Upper lobe of left lung (tissue), 6 donors: ENCODE measurements at regions not wholly inside any gene's neighbourhood (a gene's known extent, or its start where the extent isn't known, plus 50 kb on each side); places are given as distances from the start of the nearest gene placed in this dataset.

Experiments
- ATAC-seq, 2 donors: fragments of 200-7000 bp; cut with Tn5 transposase; one replicate each; pipeline ENCODE4 v1.9.1; 2022; ENCODE audit warnings: mild to moderate bottlenecking in 2 of 2, moderate library complexity in 2 of 2; ENCODE audit not compliant: low FRiP score in 2 of 2
- DNase-seq, 2 donors: peaks; one replicate each; pipeline ENCODE4 v3.0.0-alpha.2; 2019 to 2020
- H3K27ac ChIP-seq, 4 donors: fragments of 200-600 bp; sonication (generic); one replicate each; pipeline ENCODE4 v1.5.1; 2016 to 2019
- H3K27me3 ChIP-seq, 4 donors: fragments of 200-600 bp; sonication (generic); one replicate each; pipeline ENCODE4 v1.5.1; 2017 to 2019
- H3K36me3 ChIP-seq, 4 donors: fragments of 200-600 bp; sonication (generic); one replicate each; pipeline ENCODE4 v1.5.1; 2016 to 2019
- H3K4me1 ChIP-seq, 4 donors: fragments of 200-600 bp; sonication (generic); one replicate each; pipeline ENCODE4 v1.5.1; 2018 to 2019
- H3K4me3 ChIP-seq, 4 donors: fragments of 200-600 bp; sonication (generic); one replicate each; pipeline ENCODE4 v1.5.1; 2017 to 2019; ENCODE audit warnings: mild to moderate bottlenecking in 2 of 4, moderate library complexity in 1 of 4
- H3K9me3 ChIP-seq, 4 donors: fragments of 200-600 bp; sonication (generic); one replicate each; pipeline ENCODE4 v1.5.1; 2018 to 2019
- EP300 ChIP-seq, 4 donors: sonication (generic); formaldehyde crosslinking; IDR thresholded peaks; one replicate each; pipeline ENCODE4 v1.5.1; 2017; ENCODE audit warnings: antibody characterized with exemption in 4 of 4, control low read depth in 2 of 4
- POLR2A ChIP-seq, 4 donors: fragments of 450-650 bp; IDR thresholded peaks; one replicate each; pipeline ENCODE4 v1.5.1; 2016 to 2017; ENCODE audit warnings: antibody characterized with exemption in 4 of 4, mild to moderate bottlenecking in 2 of 4
- POLR2AphosphoS5 ChIP-seq, 2 donors: sonication (generic); formaldehyde crosslinking; IDR thresholded peaks; one replicate each; pipeline ENCODE4 v1.5.1; 2017; ENCODE audit warnings: antibody characterized with exemption in 2 of 2
- WGBS, 2 donors: methylation state at CpG; one replicate each; pipeline ENCODE4 v1.1.5; 2017 to 2018; 5-methylcytosine and 5-hydroxymethylcytosine counted together
- TF ChIP-seq, protein P1 (sequence below), 6 experiments: fragments of 450-650 bp in 4 of 6; fragments of 200-600 bp in 2 of 6; sonication (generic) in 2 of 6; IDR thresholded peaks; one replicate each; pipeline ENCODE4 v1.5.1; 2016 to 2019; ENCODE audit warnings: antibody characterized with exemption in 6 of 6
- donor health status: DM: no; HTN: no; CAD: no; lungs with moderate emphysema.
- donor health status: DM: no; HTN: yes; CAD: no; lungs with severe emphysema.

GRCh38 chr11:119791047-119791446 lies 62.0 kb upstream of the NECTIN1 start:
- H3K4me3 ChIP-seq = no peak overlapping the region
- H3K4me1 ChIP-seq = no peaks in the 10 kb centered on the region
- WGBS, 2 donors = 66 to 69% methylated on average over 6 of the region's 6 CpGs
- H3K9me3 ChIP-seq = no peaks in the 10 kb centered on the region
- H3K27ac ChIP-seq = no peak overlapping the region
- DNase-seq (no peak), ATAC-seq (no peak)
- H3K36me3 ChIP-seq = no peaks in the 10 kb centered on the region
- TF ChIP-seq, protein P1, sequence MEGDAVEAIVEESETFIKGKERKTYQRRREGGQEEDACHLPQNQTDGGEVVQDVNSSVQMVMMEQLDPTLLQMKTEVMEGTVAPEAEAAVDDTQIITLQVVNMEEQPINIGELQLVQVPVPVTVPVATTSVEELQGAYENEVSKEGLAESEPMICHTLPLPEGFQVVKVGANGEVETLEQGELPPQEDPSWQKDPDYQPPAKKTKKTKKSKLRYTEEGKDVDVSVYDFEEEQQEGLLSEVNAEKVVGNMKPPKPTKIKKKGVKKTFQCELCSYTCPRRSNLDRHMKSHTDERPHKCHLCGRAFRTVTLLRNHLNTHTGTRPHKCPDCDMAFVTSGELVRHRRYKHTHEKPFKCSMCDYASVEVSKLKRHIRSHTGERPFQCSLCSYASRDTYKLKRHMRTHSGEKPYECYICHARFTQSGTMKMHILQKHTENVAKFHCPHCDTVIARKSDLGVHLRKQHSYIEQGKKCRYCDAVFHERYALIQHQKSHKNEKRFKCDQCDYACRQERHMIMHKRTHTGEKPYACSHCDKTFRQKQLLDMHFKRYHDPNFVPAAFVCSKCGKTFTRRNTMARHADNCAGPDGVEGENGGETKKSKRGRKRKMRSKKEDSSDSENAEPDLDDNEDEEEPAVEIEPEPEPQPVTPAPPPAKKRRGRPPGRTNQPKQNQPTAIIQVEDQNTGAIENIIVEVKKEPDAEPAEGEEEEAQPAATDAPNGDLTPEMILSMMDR (IDR thresholded peaks at IDR 0.05) = no peak
- no peak for TF ChIP-seq POLR2A (IDR thresholded peaks at IDR 0.05)
- no peak for TF ChIP-seq EP300 (IDR thresholded peaks at IDR 0.05)
- TF ChIP-seq POLR2AphosphoS5 (IDR thresholded peaks at IDR 0.05) = no peak
- no peaks in the 10 kb centered on the region for H3K27me3 ChIP-seq

DNA sequence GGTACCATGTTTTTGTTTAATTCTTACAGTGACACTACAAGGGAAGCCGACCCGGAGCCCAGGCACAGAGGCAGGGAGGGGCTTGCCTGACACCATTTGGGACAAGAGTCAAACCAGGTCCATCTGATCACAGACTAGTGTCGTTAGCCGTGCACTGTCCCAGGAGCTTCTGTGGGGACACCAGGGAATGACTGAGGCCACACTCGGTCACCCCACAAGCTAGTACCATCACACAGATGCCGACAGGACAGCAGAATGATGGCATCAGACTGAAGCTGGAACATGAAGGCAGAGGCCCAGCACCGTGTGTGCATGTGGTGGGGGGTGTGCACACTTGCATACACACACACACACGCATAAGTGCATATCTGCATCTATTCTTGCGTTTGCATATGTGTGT lies 61.5 kb upstream of the NECTIN1 start:
- TF ChIP-seq, protein P1 (IDR thresholded peaks at IDR 0.05) = no peak
- TF ChIP-seq POLR2AphosphoS5 (IDR thresholded peaks at IDR 0.05) = no peak
- TF ChIP-seq POLR2A (IDR thresholded peaks at IDR 0.05) = no peak
- TF ChIP-seq EP300 (IDR thresholded peaks at IDR 0.05) = no peak

GRCh38 chr11:119789766-119790407 lies 60.9 kb upstream of the NECTIN1 start:
- H3K36me3 ChIP-seq = no peaks in the 10 kb centered on the region
- H3K4me3 ChIP-seq = no peak overlapping the region
- TF ChIP-seq POLR2AphosphoS5 (IDR thresholded peaks at IDR 0.05) = no peak
- TF ChIP-seq POLR2A (IDR thresholded peaks at IDR 0.05) = no peak
- TF ChIP-seq, protein P1 (IDR thresholded peaks at IDR 0.05) = no peak
- TF ChIP-seq EP300 (IDR thresholded peaks at IDR 0.05) = no peak
- no peaks in the 10 kb centered on the region for H3K4me1 ChIP-seq
- DNase-seq (no peak), ATAC-seq (no peak)
- 85 to 87% methylated on average over 5 to 11 of the region's 11 CpGs for WGBS, 2 donors
- H3K27me3 ChIP-seq = no peaks in the 10 kb centered on the region
- H3K27ac ChIP-seq = no peak overlapping the region
- no peaks in the 10 kb centered on the region for H3K9me3 ChIP-seq

More for the DNA sequence above, 61.5 kb upstream of the NECTIN1 start:
- no peak for DNase-seq
- Histone ChIP-seq H3K4me1 (no peaks in the 10 kb centered on the region), H3K36me3 (no peaks in the 10 kb centered on the region), H3K27me3 (no peaks in the 10 kb centered on the region), H3K9me3 (no peaks in the 10 kb centered on the region), H3K27ac (no peak overlapping the region), H3K4me3 (no peak overlapping the region)
- no peak for ATAC-seq
- WGBS, 2 donors = 68 to 70% methylated on average over 9 of the region's 9 CpGs

DNA sequence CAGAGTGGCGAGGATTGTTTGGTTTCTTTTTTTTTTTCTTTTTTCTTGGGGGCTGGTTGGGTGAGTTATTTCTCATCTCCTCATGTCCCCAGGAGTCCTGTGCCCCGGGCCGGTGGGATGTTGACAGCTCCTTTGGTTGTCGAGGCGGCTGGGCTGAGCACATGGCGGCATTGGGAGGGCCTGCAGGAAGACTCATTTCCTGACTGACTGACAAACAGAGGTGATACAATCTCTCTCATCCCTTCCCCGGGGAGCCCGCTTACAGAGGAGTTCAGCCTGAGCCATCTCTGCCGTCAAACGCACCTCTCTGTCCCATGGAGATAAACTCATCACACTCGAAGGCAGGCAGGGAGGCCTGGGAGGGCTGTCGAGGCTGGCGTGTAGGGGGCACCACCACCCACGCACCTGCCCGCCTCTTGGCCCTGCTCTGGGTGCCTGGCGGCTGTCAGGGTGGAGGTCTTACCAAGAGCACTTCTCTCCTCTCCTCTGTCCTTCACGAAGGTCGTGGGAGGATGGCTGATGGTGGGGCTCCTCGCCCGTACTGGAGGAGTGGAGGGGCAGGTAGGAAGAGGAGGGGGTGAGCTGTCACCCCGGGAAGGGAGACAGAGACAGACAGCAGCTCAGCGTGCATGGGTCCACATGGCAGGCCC lies 60.0 kb upstream of the NECTIN1 start:
- no peak for TF ChIP-seq EP300 (IDR thresholded peaks at IDR 0.05)
- whole genome bisulfite sequencing, 2 donors = 64 to 75% methylated on average over 16 to 20 of the region's 22 CpGs

DNA sequence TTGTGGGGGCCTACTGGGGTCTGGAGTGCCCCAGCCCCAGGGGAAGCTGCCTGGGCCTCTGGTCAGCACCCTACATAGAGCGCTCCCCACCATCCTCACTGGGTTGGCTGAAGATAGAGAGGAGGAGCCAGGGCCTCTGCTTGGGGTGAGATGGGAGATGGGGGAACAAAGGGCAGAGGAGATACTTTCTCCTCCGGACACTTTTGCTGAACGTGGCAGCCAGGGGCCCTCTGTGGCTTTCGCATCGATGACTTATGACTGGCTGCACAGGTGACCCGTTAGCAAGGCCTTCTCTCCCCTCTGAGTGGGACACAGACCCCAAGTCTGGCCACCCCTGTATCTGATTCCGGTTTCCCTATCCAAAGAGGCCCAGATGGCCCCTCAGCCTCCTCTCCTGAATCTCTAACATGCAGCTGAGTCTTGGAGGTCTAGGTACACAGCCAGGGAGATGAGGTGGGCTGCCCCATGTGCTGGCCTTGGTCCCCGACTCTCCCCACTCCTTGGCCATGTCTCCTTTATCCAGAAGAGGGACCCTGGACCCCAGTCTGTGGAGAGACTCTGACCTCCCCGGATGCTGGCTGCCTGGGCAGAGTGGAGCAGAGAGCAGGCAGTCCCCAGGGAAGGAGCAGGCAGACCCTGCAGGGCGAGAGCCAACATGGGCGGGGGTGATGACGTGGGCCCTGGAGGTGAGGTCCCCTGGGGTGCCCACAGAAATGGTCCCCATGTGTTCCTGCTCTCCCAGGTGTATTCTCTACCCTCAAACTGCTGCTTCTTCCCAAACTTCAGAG lies 59.3 kb upstream of the NECTIN1 start:
- H3K9me3 ChIP-seq = peaks cover 0 to 7% (median 3%) of the 10 kb centered on the region in 4 donors
- DNase-seq (no peak), ATAC-seq (no peak)
- H3K4me1 ChIP-seq = no peaks in the 10 kb centered on the region
- TF ChIP-seq POLR2AphosphoS5 (IDR thresholded peaks at IDR 0.05) = no peak
- no peak for TF ChIP-seq POLR2A (IDR thresholded peaks at IDR 0.05)
- TF ChIP-seq, protein P1 (IDR thresholded peaks at IDR 0.05) = no peak
- TF ChIP-seq EP300 (IDR thresholded peaks at IDR 0.05) = no peak
- H3K27me3 ChIP-seq = no peaks in the 10 kb centered on the region
- no peak overlapping the region for H3K27ac ChIP-seq
- 71 to 87% methylated on average over 11 of the region's 12 CpGs for WGBS, 2 donors
- no peak overlapping the region for H3K4me3 ChIP-seq
- H3K36me3 ChIP-seq = no peaks in the 10 kb centered on the region

More for the DNA sequence above, 60.0 kb upstream of the NECTIN1 start:
- H3K36me3 ChIP-seq = no peaks in the 10 kb centered on the region
- H3K9me3 ChIP-seq = peaks cover 0 to 4% (median under 1%) of the 10 kb centered on the region in 4 donors
- no peaks in the 10 kb centered on the region for H3K27me3 ChIP-seq
- ATAC-seq (no peak), DNase-seq (no peak)
- no peaks in the 10 kb centered on the region for H3K4me1 ChIP-seq
- no peak overlapping the region for H3K4me3 ChIP-seq
- no peak overlapping the region for H3K27ac ChIP-seq
